GM12864 (cell line): ENCODE measurements at regions not wholly inside any gene's neighbourhood (a gene's known extent, or its start where the extent isn't known, plus 50 kb on each side); places are given as distances from the start of the nearest gene placed in this dataset.

Experiments
- DNase-seq: peaks from one replicate; pipeline ENCODE4 v3.0.0-alpha.2; 2011; ENCODE audit warnings: low read depth
- H3K4me3 ChIP-seq: 2 replicates; pipeline ENCODE4 v1.5.1; 2011; ENCODE audit warnings: mild to moderate bottlenecking, low read depth, low read length, control low read depth
- TF ChIP-seq, protein P1 (sequence below): IDR thresholded peaks from 2 replicates; pipeline ENCODE4 v1.5.1; 2011; ENCODE audit warnings: low read depth, mild to moderate bottlenecking, moderate library complexity, low read length, control low read depth, inconsistent platforms; ENCODE audit errors: missing control alignments

DNA sequence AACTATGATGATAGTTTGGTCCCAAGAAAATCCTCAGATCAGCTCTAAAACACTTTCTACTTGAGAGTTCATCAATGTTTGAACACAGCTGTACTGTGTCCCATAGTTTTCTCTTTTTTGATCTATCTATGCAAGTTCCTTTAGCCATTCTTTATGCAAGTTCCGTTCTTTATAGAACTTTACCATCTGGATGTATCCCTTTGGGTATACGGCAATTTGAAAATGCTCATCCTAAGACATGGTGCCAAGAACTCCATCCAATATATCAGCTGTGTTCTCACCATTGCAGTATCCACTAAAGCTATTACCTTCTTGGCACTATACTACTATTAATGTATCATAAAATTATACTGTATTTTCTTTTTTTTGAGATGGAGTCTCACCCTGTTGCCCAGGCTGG is 276.9 kb downstream of the NOVA1 start:
- TF ChIP-seq, protein P1, sequence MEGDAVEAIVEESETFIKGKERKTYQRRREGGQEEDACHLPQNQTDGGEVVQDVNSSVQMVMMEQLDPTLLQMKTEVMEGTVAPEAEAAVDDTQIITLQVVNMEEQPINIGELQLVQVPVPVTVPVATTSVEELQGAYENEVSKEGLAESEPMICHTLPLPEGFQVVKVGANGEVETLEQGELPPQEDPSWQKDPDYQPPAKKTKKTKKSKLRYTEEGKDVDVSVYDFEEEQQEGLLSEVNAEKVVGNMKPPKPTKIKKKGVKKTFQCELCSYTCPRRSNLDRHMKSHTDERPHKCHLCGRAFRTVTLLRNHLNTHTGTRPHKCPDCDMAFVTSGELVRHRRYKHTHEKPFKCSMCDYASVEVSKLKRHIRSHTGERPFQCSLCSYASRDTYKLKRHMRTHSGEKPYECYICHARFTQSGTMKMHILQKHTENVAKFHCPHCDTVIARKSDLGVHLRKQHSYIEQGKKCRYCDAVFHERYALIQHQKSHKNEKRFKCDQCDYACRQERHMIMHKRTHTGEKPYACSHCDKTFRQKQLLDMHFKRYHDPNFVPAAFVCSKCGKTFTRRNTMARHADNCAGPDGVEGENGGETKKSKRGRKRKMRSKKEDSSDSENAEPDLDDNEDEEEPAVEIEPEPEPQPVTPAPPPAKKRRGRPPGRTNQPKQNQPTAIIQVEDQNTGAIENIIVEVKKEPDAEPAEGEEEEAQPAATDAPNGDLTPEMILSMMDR, result no peak
- H3K4me3 ChIP-seq, result no peak overlapping the region
- no peak for DNase-seq

DNA sequence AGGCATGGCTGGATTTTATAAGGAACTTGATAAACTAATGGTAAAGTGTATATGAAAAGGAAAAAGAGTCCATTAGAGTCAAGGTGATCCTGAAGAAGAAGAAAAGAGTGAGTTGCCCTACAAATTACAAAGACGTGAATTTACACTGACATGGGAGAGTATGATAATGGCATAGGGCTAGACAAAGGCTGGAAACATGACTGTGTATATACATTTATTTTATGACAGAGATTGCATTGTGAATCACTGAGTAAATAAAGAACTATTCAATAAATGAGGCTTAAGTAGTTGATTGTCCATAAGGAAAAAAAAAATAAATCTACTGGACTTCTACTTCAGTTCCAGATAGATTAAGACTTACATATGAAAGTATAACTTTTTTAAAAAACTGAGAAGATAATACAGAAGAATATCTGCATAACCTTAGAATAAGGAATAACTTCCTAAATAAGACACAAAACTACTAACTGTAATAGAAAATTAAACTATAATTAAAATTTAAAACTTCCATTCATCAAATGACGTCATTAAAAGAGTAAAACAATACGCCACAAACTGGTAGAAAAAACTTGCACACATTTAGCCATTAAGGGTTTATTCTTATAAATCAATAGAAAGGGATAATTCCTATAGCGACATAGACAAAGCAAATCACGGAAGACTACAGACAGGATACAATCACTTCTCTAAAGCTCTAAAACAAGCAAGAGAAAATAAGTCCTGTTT is 278.5 kb downstream of the NOVA1 start:
- H3K4me3 ChIP-seq, result no peak overlapping the region
- TF ChIP-seq, protein P1, result no peak
- DNase-seq, result no peak

DNA sequence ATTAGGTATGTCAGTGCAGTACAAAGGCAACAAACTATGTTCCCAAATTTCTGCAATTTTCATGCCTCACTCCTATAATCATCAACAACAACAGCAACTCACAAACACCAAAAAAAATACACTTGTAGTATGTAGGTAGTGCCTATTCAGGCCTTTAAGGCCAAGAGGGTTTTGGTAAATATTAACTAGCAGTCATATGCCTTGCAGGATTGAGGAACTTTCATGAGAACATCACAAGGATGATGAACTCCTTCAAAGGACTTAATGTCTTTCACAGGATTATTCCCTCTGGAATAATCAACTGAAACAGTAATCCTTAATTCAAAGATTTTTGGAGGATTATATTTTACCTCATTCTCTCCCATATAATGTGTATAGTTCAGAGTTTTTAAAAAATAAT is 293.8 kb downstream of the NOVA1 start:
- no peak overlapping the region for H3K4me3 ChIP-seq
- TF ChIP-seq, protein P1, result no peak
- no peak for DNase-seq

DNA sequence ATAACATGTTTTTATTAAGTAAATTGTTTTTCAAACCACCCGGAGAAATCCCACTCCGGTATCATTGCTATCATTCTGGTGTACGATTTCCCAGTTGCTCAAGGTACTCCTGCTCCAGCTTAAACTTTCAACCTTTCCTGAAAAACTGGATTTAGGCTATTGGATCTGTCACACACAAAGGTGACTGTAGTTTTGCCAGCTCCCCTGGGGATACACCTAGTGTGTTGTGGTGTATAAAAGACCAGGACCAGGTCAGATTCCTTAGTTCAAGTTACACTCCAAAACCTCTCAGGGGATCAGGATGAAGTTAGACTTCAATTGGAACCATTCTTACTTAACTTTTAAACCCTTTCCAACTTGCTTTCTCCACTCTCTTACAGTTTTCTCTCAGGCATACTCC is 303.9 kb downstream of the NOVA1 start:
- no peak for DNase-seq
- TF ChIP-seq, protein P1, result no peak
- no peak overlapping the region for H3K4me3 ChIP-seq

DNA sequence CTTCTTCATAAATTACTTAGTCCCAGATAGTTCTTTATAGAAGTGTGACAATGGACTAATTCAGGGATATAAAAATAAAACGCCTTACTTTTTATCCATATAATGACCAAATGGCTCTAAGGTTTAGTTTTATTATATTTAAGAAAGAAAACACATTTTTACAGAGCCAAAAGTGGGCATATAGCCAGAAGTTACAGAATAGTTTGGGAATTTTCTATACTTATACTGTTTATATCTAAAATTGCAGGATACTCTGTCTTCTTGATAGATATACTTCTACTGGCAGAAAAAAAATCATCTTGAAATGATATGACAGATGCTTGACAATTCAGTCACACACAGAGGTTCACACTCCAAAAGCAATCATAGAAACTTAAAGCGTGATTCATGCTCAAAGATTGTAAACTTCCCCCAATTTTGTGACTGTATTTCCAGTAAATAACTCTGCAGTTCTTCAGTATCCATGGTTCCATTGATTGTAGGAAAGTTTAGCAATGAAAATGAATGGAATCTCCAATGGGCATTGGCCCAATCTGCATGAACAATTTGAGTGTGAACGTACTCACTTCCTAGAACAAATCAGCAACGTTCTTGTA is 307.8 kb downstream of the NOVA1 start:
- H3K4me3 ChIP-seq, result no peak overlapping the region
- no peak for DNase-seq

DNA sequence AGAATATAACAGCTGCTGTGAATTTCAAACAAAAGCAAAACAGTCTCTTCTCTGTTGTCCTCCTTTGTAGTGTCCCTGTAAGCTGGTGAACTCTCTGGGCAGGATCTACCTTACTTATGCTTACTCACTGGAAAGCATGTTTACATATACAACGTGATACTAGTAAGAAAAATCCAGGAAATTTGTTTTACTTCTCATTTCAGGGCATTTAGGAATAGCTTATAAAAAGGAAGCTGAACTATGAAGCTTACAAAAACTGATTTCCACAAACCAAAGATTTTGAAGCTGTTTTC is 311.0 kb downstream of the NOVA1 start:
- TF ChIP-seq, protein P1, result no peak
- DNase-seq, result no peak
- H3K4me3 ChIP-seq, result no peak overlapping the region

More for the DNA sequence above, 307.8 kb downstream of the NOVA1 start:
- TF ChIP-seq, protein P1, result no peak
